PC-9 (cell line): ENCODE measurements at regions not wholly inside any gene's neighbourhood (a gene's known extent, or its start where the extent isn't known, plus 50 kb on each side); places are given as distances from the start of the nearest gene placed in this dataset.
"Not testable (repeated sequence)": the region's sequence is repeated elsewhere in the genome, so short reads cannot be mapped to it uniquely, and the experiment has no call there.

Experiments used
- CTCF ChIP-seq: fragments of 200-600 bp; sonication (generic); conservative IDR thresholded peaks from 2 replicates; pipeline ENCODE4 v1.6.1; 2017; ENCODE audit warnings: mixed run types, antibody characterized with exemption, mild to moderate bottlenecking, moderate library complexity
- EZH2 ChIP-seq: fragments of 200-600 bp; sonication (generic); IDR thresholded peaks from 2 replicates; pipeline ENCODE4 v1.8.0; 2017; ENCODE audit warnings: antibody characterized with exemption, low read depth

DNA sequence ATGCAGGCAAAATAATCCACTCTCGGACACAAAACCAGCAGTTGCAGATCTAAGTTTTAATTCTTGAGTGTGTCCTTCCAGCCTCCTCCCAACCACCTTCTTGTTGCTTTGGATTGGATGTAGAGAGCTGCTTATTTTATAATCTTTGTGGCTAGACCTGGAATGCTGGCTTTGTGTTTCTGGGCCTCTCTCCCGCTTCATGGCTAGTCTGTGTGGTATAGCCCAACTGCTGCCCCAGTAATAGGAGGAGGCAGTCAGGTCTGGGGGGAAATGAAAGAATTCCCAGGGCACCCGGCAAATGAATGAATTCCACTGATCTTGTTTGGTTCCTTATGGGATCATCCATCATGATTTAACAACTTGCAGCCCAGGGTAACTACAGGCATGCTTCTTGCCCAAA is 170.8 kb downstream of the NPIPA7 start:
- not testable (repeated sequence) for TF ChIP-seq CTCF, EZH2
